Uterus (tissue), 3 donors: ENCODE measurements at regions not wholly inside any gene's neighbourhood (a gene's known extent, or its start where the extent isn't known, plus 50 kb on each side); places are given as distances from the start of the nearest gene placed in this dataset.

Experiments used
- DNase-seq, 2 donors: peaks; one replicate each; pipeline ENCODE4 v3.0.0-alpha.2; 2019 to 2020
- H3K27ac ChIP-seq, 2 donors: fragments of 200-600 bp; sonication (generic); 1 replicate in 1 of 2; 2 replicates in 1 of 2; pipeline ENCODE4 v1.5.1; 2016 to 2018
- H3K27me3 ChIP-seq, 2 donors: fragments of 200-600 bp; sonication (generic); one replicate each; pipeline ENCODE4 v1.5.1; 2018 to 2019; ENCODE audit warnings: control low read depth in 1 of 2
- H3K36me3 ChIP-seq, 2 donors: fragments of 200-600 bp; sonication (generic); one replicate each; pipeline ENCODE4 v1.5.1; 2019; ENCODE audit warnings: control low read depth in 1 of 2
- H3K4me1 ChIP-seq, 2 donors: fragments of 200-600 bp; sonication (generic); one replicate each; pipeline ENCODE4 v1.5.1; 2018 to 2019; ENCODE audit warnings: control low read depth in 1 of 2
- H3K4me3 ChIP-seq, 2 donors: fragments of 200-600 bp; sonication (generic); 1 replicate in 1 of 2; 2 replicates in 1 of 2; pipeline ENCODE4 v1.5.1; 2018 to 2019; ENCODE audit warnings: mild to moderate bottlenecking in 1 of 2
- H3K9me3 ChIP-seq, 2 donors: fragments of 200-600 bp; sonication (generic); one replicate each; pipeline ENCODE4 v1.5.1; 2019; ENCODE audit warnings: control low read depth in 1 of 2
- POLR2A ChIP-seq, 2 donors: fragments of 450-650 bp; IDR thresholded peaks; one replicate each; pipeline ENCODE4 v1.6.1; 2016; ENCODE audit warnings: antibody characterized with exemption in 2 of 2, mild to moderate bottlenecking in 1 of 2, moderate library complexity in 1 of 2
- intact Hi-C: fragments of 100-400 bp; cut with DNase I; formaldehyde crosslinking; loops from one replicate; pipeline ENCODE4 v1.15.1; 2023; ENCODE audit warnings: low total_unique reads
- TF ChIP-seq, protein P1 (sequence below), 4 experiments: fragments of 200-600 bp in 2 of 4; fragments of 450-650 bp in 2 of 4; sonication (generic) in 2 of 4; IDR thresholded peaks; one replicate each; pipeline ENCODE4 v1.5.1; 2016 to 2019; ENCODE audit warnings: antibody characterized with exemption in 4 of 4, mild to moderate bottlenecking in 2 of 4, moderate library complexity in 1 of 4
- donor health status: DM: yes; HTN: yes; CAD: no.

DNA sequence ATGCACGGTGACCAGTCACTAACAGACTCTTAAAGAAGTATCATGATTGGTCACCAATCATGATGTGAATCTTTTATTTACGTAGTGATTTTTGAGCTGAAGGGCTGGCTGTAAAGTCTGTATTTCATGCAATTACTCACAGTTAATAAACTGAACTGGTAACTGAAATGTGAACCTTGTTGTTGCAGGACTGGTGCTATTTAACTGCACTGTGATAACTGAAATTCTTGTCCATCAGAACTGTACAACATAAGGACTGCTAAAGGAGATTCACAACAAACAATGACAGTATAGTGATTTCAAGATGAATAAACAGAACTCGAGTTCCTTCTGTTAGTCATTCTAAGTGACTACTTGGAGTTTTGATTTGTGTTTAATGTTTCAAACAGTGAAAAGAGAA, 316.6 kb downstream of the TPBG start:
- Histone ChIP-seq H3K27ac (no peak overlapping the region), H3K9me3 (no peaks in the 10 kb centered on the region), H3K36me3 (no peaks in the 10 kb centered on the region), H3K4me1 (no peaks in the 10 kb centered on the region), H3K27me3 (no peaks in the 10 kb centered on the region), H3K4me3 (no peak overlapping the region)
- intact Hi-C loops: no loop called here
- TF ChIP-seq, protein P1, sequence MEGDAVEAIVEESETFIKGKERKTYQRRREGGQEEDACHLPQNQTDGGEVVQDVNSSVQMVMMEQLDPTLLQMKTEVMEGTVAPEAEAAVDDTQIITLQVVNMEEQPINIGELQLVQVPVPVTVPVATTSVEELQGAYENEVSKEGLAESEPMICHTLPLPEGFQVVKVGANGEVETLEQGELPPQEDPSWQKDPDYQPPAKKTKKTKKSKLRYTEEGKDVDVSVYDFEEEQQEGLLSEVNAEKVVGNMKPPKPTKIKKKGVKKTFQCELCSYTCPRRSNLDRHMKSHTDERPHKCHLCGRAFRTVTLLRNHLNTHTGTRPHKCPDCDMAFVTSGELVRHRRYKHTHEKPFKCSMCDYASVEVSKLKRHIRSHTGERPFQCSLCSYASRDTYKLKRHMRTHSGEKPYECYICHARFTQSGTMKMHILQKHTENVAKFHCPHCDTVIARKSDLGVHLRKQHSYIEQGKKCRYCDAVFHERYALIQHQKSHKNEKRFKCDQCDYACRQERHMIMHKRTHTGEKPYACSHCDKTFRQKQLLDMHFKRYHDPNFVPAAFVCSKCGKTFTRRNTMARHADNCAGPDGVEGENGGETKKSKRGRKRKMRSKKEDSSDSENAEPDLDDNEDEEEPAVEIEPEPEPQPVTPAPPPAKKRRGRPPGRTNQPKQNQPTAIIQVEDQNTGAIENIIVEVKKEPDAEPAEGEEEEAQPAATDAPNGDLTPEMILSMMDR (IDR thresholded peaks at IDR 0.05): no peak
- no peak for TF ChIP-seq POLR2A (IDR thresholded peaks at IDR 0.05)
- DNase-seq: no peak

DNA sequence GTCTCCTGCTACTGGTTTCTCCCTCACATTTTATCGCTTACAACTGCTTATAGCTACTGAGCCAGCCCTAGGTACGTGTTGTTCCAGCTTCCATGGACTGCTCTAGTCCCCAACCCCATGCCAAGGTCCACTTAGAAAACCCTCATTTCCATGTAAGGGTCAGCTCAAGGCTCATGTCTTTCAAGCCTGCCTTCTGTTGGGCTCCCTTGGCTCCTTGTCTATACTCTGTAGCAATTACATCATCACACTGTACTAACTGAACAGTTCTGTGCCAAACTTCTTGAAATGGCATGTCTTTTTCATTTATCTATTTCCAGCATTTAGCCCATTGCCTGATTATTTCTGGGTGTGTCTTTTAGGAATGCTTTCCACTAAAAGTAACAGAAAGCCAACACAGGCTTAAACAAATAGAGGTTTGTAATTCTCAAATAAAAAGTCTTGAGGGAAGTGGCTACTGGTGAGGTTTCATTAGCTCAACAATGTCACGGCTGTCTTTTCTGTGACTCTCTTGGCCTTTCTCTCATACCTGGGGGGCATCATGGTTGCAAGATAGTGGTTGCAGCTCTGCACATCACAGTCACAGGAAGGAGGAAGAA, 317.6 kb downstream of the TPBG start:
- Histone ChIP-seq H3K36me3 (no peaks in the 10 kb centered on the region), H3K27me3 (no peaks in the 10 kb centered on the region), H3K9me3 (no peaks in the 10 kb centered on the region), H3K4me1 (no peaks in the 10 kb centered on the region), H3K4me3 (no peak overlapping the region), H3K27ac (no peak overlapping the region)
- no peak for DNase-seq
- TF ChIP-seq, protein P1 (IDR thresholded peaks at IDR 0.05): no peak
- no peak for TF ChIP-seq POLR2A (IDR thresholded peaks at IDR 0.05)
- intact Hi-C loops: no loop called here

DNA sequence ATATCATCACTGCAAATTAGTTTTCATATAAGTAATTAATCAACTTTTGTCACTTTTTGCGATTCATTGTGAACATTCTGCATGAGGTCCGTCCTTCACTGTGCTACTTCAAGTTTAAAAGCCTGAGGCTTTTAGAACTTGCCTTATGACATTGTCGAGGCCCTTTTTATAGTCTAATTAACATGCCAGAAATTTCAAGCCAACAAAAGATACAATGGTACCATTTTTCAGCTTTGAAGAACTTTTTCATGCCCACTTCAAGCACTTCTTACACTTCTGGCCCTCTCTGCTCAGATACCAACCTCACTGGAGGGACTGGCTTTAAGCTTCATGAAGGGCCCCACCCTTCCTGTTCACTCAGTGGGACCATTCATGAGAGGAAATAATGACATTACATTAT, 323.1 kb downstream of the TPBG start:
- DNase-seq: no peak
- Histone ChIP-seq H3K9me3 (no peaks in the 10 kb centered on the region), H3K27me3 (no peaks in the 10 kb centered on the region), H3K27ac (no peak overlapping the region), H3K4me3 (no peak overlapping the region), H3K36me3 (no peaks in the 10 kb centered on the region), H3K4me1 (no peaks in the 10 kb centered on the region)
- intact Hi-C loops: no loop called here
- no peak for TF ChIP-seq POLR2A (IDR thresholded peaks at IDR 0.05)

DNA sequence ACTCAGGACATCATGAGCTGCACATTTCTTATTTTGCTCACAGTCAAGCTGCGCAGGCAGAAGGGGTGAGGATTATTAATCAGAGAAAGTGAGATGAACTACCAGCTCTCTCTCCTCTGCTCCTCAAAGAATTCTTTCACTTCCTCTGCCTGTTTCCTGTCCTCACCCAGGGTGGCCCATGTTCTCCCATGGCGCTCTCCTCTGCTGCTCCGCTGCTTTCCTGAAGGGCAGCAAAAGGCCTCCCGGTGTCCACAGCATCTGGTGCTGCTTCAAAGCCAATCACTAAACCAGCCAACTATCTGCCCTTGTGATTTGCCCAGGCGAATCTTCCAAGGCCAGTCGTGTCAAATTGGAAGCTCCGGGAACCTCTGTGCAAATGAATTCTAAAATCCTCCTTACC, 324.2 kb downstream of the TPBG start:
- no peak overlapping the region for H3K27ac ChIP-seq
- no peaks in the 10 kb centered on the region for H3K36me3 ChIP-seq
- H3K9me3 ChIP-seq: no peaks in the 10 kb centered on the region
- no peaks in the 10 kb centered on the region for H3K4me1 ChIP-seq
- intact Hi-C loops: no loop called here
- no peak for DNase-seq
- no peaks in the 10 kb centered on the region for H3K27me3 ChIP-seq
- no peak for TF ChIP-seq POLR2A (IDR thresholded peaks at IDR 0.05)
- TF ChIP-seq, protein P1 (IDR thresholded peaks at IDR 0.05): no peak
- no peak overlapping the region for H3K4me3 ChIP-seq

DNA sequence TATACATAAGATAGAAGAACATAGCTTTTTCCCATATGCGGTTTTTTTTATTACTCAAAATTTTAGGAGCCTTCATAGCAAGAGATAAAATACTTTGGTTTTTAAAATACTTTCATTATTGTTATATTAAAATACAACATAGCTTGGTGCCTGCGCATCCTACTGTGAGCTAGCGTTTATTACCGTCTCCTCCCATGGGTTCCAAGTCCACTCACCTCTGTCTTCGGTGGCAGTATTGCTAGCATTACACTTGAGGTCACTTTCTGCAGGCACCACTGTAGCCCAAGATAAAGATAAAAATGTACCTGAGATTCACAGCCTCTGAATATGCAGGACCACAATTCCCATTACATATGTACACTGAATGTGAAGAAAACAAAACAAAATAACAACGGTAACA, 326.7 kb downstream of the TPBG start:
- Histone ChIP-seq H3K4me3 (no peak overlapping the region), H3K9me3 (no peaks in the 10 kb centered on the region), H3K27ac (no peak overlapping the region), H3K4me1 (no peaks in the 10 kb centered on the region), H3K27me3 (no peaks in the 10 kb centered on the region), H3K36me3 (no peaks in the 10 kb centered on the region)
- intact Hi-C loops: no loop called here
- no peak for DNase-seq
- TF ChIP-seq, protein P1 (IDR thresholded peaks at IDR 0.05): no peak
- TF ChIP-seq POLR2A (IDR thresholded peaks at IDR 0.05): no peak

DNA sequence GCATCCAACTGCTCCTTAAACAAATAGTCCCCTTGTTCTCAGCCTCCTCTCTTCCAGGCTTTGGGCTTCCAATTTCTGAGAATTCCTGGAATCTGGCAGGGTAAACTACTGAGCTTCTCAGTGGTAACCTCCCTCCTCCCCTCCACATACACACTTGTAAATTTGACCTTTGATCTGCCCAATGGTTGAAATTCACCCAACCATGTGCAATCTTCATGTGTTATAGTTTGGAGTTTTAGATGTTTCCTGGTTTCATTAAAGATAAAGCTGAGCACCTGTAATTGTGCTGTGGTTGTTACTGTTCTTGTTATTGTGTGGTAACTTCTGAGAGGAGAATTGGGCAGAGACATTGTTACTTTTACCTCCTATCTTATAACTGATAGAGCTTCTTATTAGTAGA, 328.4 kb downstream of the TPBG start:
- no peak for DNase-seq
- H3K27me3 ChIP-seq: no peaks in the 10 kb centered on the region
- no peaks in the 10 kb centered on the region for H3K4me1 ChIP-seq
- no peak overlapping the region for H3K27ac ChIP-seq
- H3K9me3 ChIP-seq: no peaks in the 10 kb centered on the region
- TF ChIP-seq POLR2A (IDR thresholded peaks at IDR 0.05): no peak
- TF ChIP-seq, protein P1 (IDR thresholded peaks at IDR 0.05): no peak
- no peaks in the 10 kb centered on the region for H3K36me3 ChIP-seq
- intact Hi-C loops: no loop called here
- no peak overlapping the region for H3K4me3 ChIP-seq
